ENCODE measurements at regions not wholly inside any gene's neighbourhood (a gene's known extent, or its start where the extent isn't known, plus 50 kb on each side); places are given as distances from the start of the nearest gene placed in this dataset.

DNA sequence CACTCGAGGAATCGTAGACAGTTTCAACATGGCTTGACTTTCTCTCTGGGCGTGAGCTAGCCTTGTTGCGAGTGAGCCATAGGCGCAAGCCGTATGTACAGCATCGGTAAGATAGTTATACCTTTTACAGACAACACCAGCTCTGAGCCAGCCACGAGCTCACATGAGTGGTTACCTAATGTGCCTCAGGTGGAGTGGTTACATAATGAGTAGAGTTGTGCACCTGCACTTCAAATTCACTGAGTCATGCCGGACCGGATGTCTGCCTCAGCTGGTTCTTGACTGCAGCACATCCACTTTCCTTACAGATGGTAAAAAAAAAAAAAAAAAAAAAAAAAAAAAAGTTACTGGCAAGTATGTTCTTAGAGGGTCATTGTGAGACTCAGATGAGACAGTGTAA, 360.4 kb upstream of the NR5A2 start:
- TF ChIP-seq POLR2AphosphoS5 (IDR thresholded peaks at IDR 0.05; ENCODE audit: low read depth, low read length) = no peak
- no peak for TF ChIP-seq POLR2A (IDR thresholded peaks at IDR 0.05; ENCODE audit: low read depth, low read length)
- TF ChIP-seq POU2F2 (IDR thresholded peaks at IDR 0.05; ENCODE audit: low read depth, low read length) = no peak
- TF ChIP-seq TAF1 (IDR thresholded peaks at IDR 0.05; ENCODE audit: low read depth, low read length) = no peak
